GM12874 (cell line): ENCODE measurements at regions not wholly inside any gene's neighbourhood (a gene's known extent, or its start where the extent isn't known, plus 50 kb on each side); places are given as distances from the start of the nearest gene placed in this dataset.

Experiments used
- CTCF ChIP-seq: IDR thresholded peaks from 2 replicates; pipeline ENCODE4 v1.5.1; 2011; ENCODE audit warnings: low read depth, mild to moderate bottlenecking, control low read depth, low read length, moderate library complexity; ENCODE audit not compliant: insufficient read depth

- TF ChIP-seq CTCF: no peak
Measured at GRCh38 chr13:80093888-80094287, 247.0 kb downstream of the SPRY2 start.

GRCh38 chr13:80086304-80086721 is 254.6 kb downstream of the SPRY2 start:
- no peak for TF ChIP-seq CTCF

- TF ChIP-seq CTCF: no peak
Measured at GRCh38 chr13:80083853-80084676, 256.9 kb downstream of the SPRY2 start.

GRCh38 chr13:80083081-80083852 is 257.7 kb downstream of the SPRY2 start:
- no peak for TF ChIP-seq CTCF

GRCh38 chr13:80082396-80083080 is 258.4 kb downstream of the SPRY2 start:
- TF ChIP-seq CTCF: no peak

- TF ChIP-seq CTCF: no peak
Measured at GRCh38 chr13:80074811-80075210, 266.1 kb downstream of the SPRY2 start.

GRCh38 chr13:80074143-80074752 is 266.7 kb downstream of the SPRY2 start:
- no peak for TF ChIP-seq CTCF
